CD14-positive monocyte (primary cell): ENCODE measurements at regions not wholly inside any gene's neighbourhood (a gene's known extent, or its start where the extent isn't known, plus 50 kb on each side); places are given as distances from the start of the nearest gene placed in this dataset.

Experiments
- DNase-seq, 3 donors: peaks; one replicate each; pipeline ENCODE4 v3.0.0-alpha.2; 2011 to 2022
- H2AFZ ChIP-seq: 2 replicates; pipeline ENCODE4 v1.6.0; 2012; ENCODE audit warnings: mild to moderate bottlenecking, low read depth, low read length, inconsistent platforms; ENCODE audit not compliant: insufficient read depth, poor library complexity, severe bottlenecking
- H3K27ac ChIP-seq, 2 donors: 1 replicate in 1 of 2; 2 replicates in 1 of 2; pipeline ENCODE4 v1.5.1; 2012 to 2013; ENCODE audit warnings: low read length in 2 of 2, control low read depth in 1 of 2, inconsistent platforms in 1 of 2, low read depth in 1 of 2, mild to moderate bottlenecking in 1 of 2
- H3K27me3 ChIP-seq, 2 donors: one replicate each; pipeline versions ENCODE4 v1.6.0 to v1.6.1; 2011 to 2013; ENCODE audit warnings: low read length in 2 of 2; ENCODE audit not compliant: control insufficient read depth in 2 of 2, insufficient read depth in 2 of 2
- H3K36me3 ChIP-seq, 2 donors: replicated peaks in 1 of 2; 1 replicate in 1 of 2; 2 replicates in 1 of 2; pipeline versions ENCODE4 v1.5.1 to v1.6.1; 2012 to 2013; ENCODE audit warnings: low read length in 2 of 2, control low read depth in 1 of 2, inconsistent platforms in 1 of 2, mild to moderate bottlenecking in 1 of 2; ENCODE audit not compliant: insufficient read depth in 2 of 2, control insufficient read depth in 1 of 2
- H3K4me1 ChIP-seq, 2 donors: 1 replicate in 1 of 2; 2 replicates in 1 of 2; pipeline versions ENCODE4 v1.5.1 to v1.6.1; 2012 to 2013; ENCODE audit warnings: low read length in 2 of 2, control low read depth in 1 of 2, inconsistent platforms in 1 of 2, mild to moderate bottlenecking in 1 of 2, moderate library complexity in 1 of 2; ENCODE audit not compliant: insufficient read depth in 2 of 2, control insufficient read depth in 1 of 2
- H3K4me2 ChIP-seq: replicated peaks from 2 replicates; pipeline ENCODE3; 2012; ENCODE audit warnings: low read length, moderate library complexity, mild to moderate bottlenecking; ENCODE audit not compliant: poor library complexity, severe bottlenecking; ENCODE audit errors: extremely low read depth
- H3K4me3 ChIP-seq, 3 experiments: fragments of 200-600 bp in 1 of 3; sonication (generic) in 1 of 3; replicated peaks in 1 of 3; 1 replicate in 2 of 3; 2 replicates in 1 of 3; pipeline ENCODE4 v1.5.1; 2011 to 2013; ENCODE audit warnings: low read length in 3 of 3, mild to moderate bottlenecking in 3 of 3, control low read depth in 2 of 3, low read depth in 2 of 3, inconsistent platforms in 1 of 3, moderate library complexity in 1 of 3
- H3K79me2 ChIP-seq: 2 replicates; pipeline ENCODE4 v1.6.0; 2012; ENCODE audit warnings: mild to moderate bottlenecking, control low read depth, inconsistent platforms, low read length, moderate library complexity; ENCODE audit not compliant: insufficient read depth
- H3K9ac ChIP-seq: 2 replicates; pipeline ENCODE4 v1.6.0; 2017; ENCODE audit warnings: low read length, mild to moderate bottlenecking; ENCODE audit not compliant: insufficient read depth, poor library complexity, severe bottlenecking
- H3K9me3 ChIP-seq, 2 donors: replicated peaks in 1 of 2; 1 replicate in 1 of 2; 2 replicates in 1 of 2; pipeline versions ENCODE4 v1.5.1 to v1.6.1; 2012 to 2013; ENCODE audit warnings: low read length in 2 of 2, control low read depth in 1 of 2; ENCODE audit not compliant: control insufficient read depth in 1 of 2, insufficient read depth in 1 of 2
- H4K20me1 ChIP-seq: 2 replicates; pipeline ENCODE4 v1.6.0; 2012; ENCODE audit warnings: mild to moderate bottlenecking, low read length, control low read depth, moderate library complexity; ENCODE audit not compliant: insufficient read depth
- H3K27ac Mint-ChIP-seq, 7 donors: one replicate each; pipeline ENCODE4 v1.8.0; 2020; ENCODE audit warnings: mild to moderate bottlenecking in 7 of 7, mixed read lengths in 7 of 7, moderate library complexity in 6 of 7, inconsistent platforms in 2 of 7
- H3K27me3 Mint-ChIP-seq, 3 donors: one replicate each; pipeline ENCODE4 v1.8.0; 2021 to 2022; ENCODE audit warnings: low read depth in 3 of 3, mild to moderate bottlenecking in 3 of 3, mixed read lengths in 3 of 3, moderate library complexity in 3 of 3, inconsistent platforms in 1 of 3
- H3K36me3 Mint-ChIP-seq, 2 donors: one replicate each; pipeline ENCODE4 v1.8.0; 2020; ENCODE audit warnings: mixed read lengths in 2 of 2, inconsistent platforms in 1 of 2, mild to moderate bottlenecking in 1 of 2
- H3K4me1 Mint-ChIP-seq: one replicate; pipeline ENCODE4 v1.8.0; 2020; ENCODE audit warnings: mild to moderate bottlenecking, mixed read lengths
- H3K4me3 Mint-ChIP-seq, 2 donors: one replicate each; pipeline ENCODE4 v1.8.0; 2020; ENCODE audit warnings: mild to moderate bottlenecking in 2 of 2, mixed read lengths in 2 of 2, moderate library complexity in 1 of 2
- H3K9me3 Mint-ChIP-seq, 7 donors: one replicate each; pipeline ENCODE4 v1.8.0; 2020 to 2022; ENCODE audit warnings: mixed read lengths in 7 of 7, mild to moderate bottlenecking in 6 of 7, moderate library complexity in 6 of 7, inconsistent platforms in 2 of 7
- WGBS: methylation state at CpG from one replicate; pipeline ENCODE4 v1.1.5; 2013; ENCODE audit warnings: missing lambda C conversion rate; ENCODE audit not compliant: insufficient coverage; 5-methylcytosine and 5-hydroxymethylcytosine counted together
- intact Hi-C, 2 donors: fragments of 100-400 bp; cut with micrococcal nuclease; formaldehyde crosslinking; loops; one replicate each; pipeline versions ENCODE4 v1.15.0 to v1.15.1; 2023
- TF ChIP-seq, protein P1 (sequence below): fragments of 200-600 bp; IDR thresholded peaks from one replicate; pipeline ENCODE4 v1.8.0; 2022; ENCODE audit warnings: antibody characterized with exemption, mild to moderate bottlenecking

DNA sequence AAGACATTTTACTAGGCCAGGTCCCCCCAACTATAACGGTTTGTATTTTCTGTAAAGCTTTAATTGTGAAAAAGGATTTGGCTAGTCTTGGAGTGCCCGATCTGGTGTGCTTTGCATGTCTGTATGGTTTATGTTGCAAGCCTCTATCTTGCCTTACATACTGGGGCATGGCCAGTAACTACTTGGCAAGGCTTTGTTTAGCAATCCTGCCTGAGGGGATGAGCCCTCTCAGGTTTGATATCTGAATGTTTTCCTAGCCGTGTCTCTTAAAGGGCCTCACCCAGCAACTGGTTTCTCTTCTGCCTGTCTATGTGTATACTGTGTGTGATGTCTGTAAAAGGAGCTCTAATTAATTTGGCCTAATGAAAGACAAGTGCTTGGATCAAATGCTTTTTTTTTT, 61.3 kb upstream of the SPINK5 start:
- Histone ChIP-seq H3K27ac (no peak overlapping the region), H2AFZ (no peak overlapping the region), H3K36me3 (no peaks in the 10 kb centered on the region), H3K79me2 (no peaks in the 10 kb centered on the region), H3K27me3 (no peaks in the 10 kb centered on the region), H3K4me1 (no peaks in the 10 kb centered on the region), H3K4me2 (no peak overlapping the region), H3K4me3 (no peak overlapping the region), H3K9me3 (peaks cover 26 to 28% of the 10 kb centered on the region in 2 donors), H3K9ac (no peak overlapping the region), H4K20me1 (no peaks in the 10 kb centered on the region)
- TF ChIP-seq, protein P1, sequence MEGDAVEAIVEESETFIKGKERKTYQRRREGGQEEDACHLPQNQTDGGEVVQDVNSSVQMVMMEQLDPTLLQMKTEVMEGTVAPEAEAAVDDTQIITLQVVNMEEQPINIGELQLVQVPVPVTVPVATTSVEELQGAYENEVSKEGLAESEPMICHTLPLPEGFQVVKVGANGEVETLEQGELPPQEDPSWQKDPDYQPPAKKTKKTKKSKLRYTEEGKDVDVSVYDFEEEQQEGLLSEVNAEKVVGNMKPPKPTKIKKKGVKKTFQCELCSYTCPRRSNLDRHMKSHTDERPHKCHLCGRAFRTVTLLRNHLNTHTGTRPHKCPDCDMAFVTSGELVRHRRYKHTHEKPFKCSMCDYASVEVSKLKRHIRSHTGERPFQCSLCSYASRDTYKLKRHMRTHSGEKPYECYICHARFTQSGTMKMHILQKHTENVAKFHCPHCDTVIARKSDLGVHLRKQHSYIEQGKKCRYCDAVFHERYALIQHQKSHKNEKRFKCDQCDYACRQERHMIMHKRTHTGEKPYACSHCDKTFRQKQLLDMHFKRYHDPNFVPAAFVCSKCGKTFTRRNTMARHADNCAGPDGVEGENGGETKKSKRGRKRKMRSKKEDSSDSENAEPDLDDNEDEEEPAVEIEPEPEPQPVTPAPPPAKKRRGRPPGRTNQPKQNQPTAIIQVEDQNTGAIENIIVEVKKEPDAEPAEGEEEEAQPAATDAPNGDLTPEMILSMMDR: no peak
- no peak overlapping the region for H3K27ac Mint-ChIP-seq
- H3K27me3 Mint-ChIP-seq: no peaks in the 10 kb centered on the region
- no peak for DNase-seq
- no peaks in the 10 kb centered on the region for H3K36me3 Mint-ChIP-seq
- H3K4me1 Mint-ChIP-seq: no peaks in the 10 kb centered on the region
- H3K9me3 Mint-ChIP-seq: peaks cover 19 to 31% (median 28%) of the 10 kb centered on the region in 7 donors
- no peak overlapping the region for H3K4me3 Mint-ChIP-seq
- intact Hi-C loops: no loop called here
- 50% methylated on average over 2 of the region's 3 CpGs for WGBS

DNA sequence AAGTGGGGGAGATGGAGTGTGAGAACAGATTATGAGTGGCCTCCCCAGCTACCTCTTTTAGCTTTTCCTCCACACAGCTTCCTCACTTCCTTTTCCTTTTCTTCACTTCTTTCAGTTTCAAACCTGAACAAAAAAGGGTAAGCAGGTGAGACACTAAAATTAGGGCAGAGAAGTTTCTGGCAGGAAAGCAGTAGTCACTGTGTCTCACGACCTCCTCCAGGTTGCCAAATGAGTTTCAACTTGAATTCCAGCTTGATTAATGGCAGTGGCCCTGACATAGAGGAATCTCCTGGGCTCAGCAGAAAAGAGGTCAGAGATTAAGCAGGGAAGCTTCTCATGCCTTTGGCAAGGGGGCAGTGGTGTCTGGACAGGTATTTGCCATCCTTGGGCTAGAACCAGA, 63.7 kb upstream of the SPINK5 start:
- Histone ChIP-seq H3K27ac (no peak overlapping the region), H3K4me3 (no peak overlapping the region), H2AFZ (no peak overlapping the region), H3K27me3 (no peaks in the 10 kb centered on the region), H3K4me2 (no peak overlapping the region), H3K79me2 (no peaks in the 10 kb centered on the region), H3K9me3 (peaks cover 19 to 28% of the 10 kb centered on the region in 2 donors), H3K4me1 (no peaks in the 10 kb centered on the region), H3K9ac (no peak overlapping the region), H4K20me1 (no peaks in the 10 kb centered on the region), H3K36me3 (no peaks in the 10 kb centered on the region)
- Mint-ChIP-seq H3K4me1 (no peaks in the 10 kb centered on the region), H3K27ac (no peak overlapping the region), H3K27me3 (no peaks in the 10 kb centered on the region), H3K9me3 (peaks cover 19 to 33% (median 26%) of the 10 kb centered on the region in 7 donors), H3K4me3 (no peak overlapping the region), H3K36me3 (no peaks in the 10 kb centered on the region)
- whole genome bisulfite sequencing: 70% methylated on average over 1 of the region's 1 CpG
- no peak for DNase-seq
- intact Hi-C loops: no loop called here
- TF ChIP-seq, protein P1: no peak
